Nephron (organoid): ENCODE measurements at regions not wholly inside any gene's neighbourhood (a gene's known extent, or its start where the extent isn't known, plus 50 kb on each side); places are given as distances from the start of the nearest gene placed in this dataset.
"Not testable (repeated sequence)": the region's sequence is repeated elsewhere in the genome, so short reads cannot be mapped to it uniquely, and the experiment has no call there.

Experiments
- H3K27ac Mint-ChIP-seq, 3 experiments: 2 replicates each; pipeline ENCODE4 v1.8.0; 2020; ENCODE audit warnings: mixed read lengths in 3 of 3, mild to moderate bottlenecking in 2 of 3, moderate library complexity in 1 of 3
- H3K27me3 Mint-ChIP-seq: 2 replicates; pipeline ENCODE4 v1.8.0; 2021; ENCODE audit warnings: low read depth, mild to moderate bottlenecking, moderate library complexity, mixed read lengths
- H3K36me3 Mint-ChIP-seq: 2 replicates; pipeline ENCODE4 v1.8.0; 2020; ENCODE audit warnings: low read depth, mixed read lengths
- H3K4me1 Mint-ChIP-seq: 2 replicates; pipeline ENCODE4 v1.8.0; 2020; ENCODE audit warnings: mixed read lengths
- H3K4me3 Mint-ChIP-seq, 3 experiments: 2 replicates each; pipeline ENCODE4 v1.8.0; 2020; ENCODE audit warnings: mild to moderate bottlenecking in 3 of 3, mixed read lengths in 3 of 3, moderate library complexity in 2 of 3
- H3K9me3 Mint-ChIP-seq: 2 replicates; pipeline ENCODE4 v1.8.0; 2020; ENCODE audit warnings: mixed read lengths
- CTCF ChIP-seq, 3 experiments: fragments of 200-600 bp; sonication (generic); IDR thresholded peaks; one replicate each; pipeline ENCODE4 v1.5.0; 2021; ENCODE audit warnings: antibody characterized with exemption in 3 of 3; ENCODE audit not compliant: unreplicated experiment in 3 of 3

- TF ChIP-seq CTCF (IDR thresholded peaks at IDR 0.05; ENCODE audit: unreplicated experiment in 3 of 3), result no peak
- Mint-ChIP-seq H3K36me3 (no peaks in the 10 kb centered on the region), H3K9me3 (no peaks in the 10 kb centered on the region), H3K27me3 (peaks cover 10% of the 10 kb centered on the region), H3K4me1 (peaks cover 69% of the 10 kb centered on the region), H3K4me3 (no peak overlapping the region), H3K27ac (peak overlapping the region; percentile 81 to 91 (median 84))
These were observed 188.4 kb downstream of the C9orf50 start for GRCh38 chr9:129432297-129433154.

- Mint-ChIP-seq H3K36me3 (no peaks in the 10 kb centered on the region), H3K4me3 (no peak overlapping the region), H3K27ac (peak overlapping the region; percentile 81 to 91 (median 84)), H3K4me1 (peaks cover 61% of the 10 kb centered on the region), H3K27me3 (peaks cover 12% of the 10 kb centered on the region), H3K9me3 (no peaks in the 10 kb centered on the region)
- no peak for TF ChIP-seq CTCF (IDR thresholded peaks at IDR 0.05; ENCODE audit: unreplicated experiment in 3 of 3)
These were observed 189.8 kb downstream of the C9orf50 start for GRCh38 chr9:129430940-129431643.

GRCh38 chr9:129428864-129429577, 191.9 kb downstream of the C9orf50 start:
- Mint-ChIP-seq H3K4me3 (no peak overlapping the region), H3K4me1 (peaks cover 46% of the 10 kb centered on the region), H3K27ac (peak overlapping the region; percentile 59 to 88 (median 81)), H3K27me3 (peaks cover 13% of the 10 kb centered on the region), H3K36me3 (no peaks in the 10 kb centered on the region), H3K9me3 (no peaks in the 10 kb centered on the region)
- TF ChIP-seq CTCF (IDR thresholded peaks at IDR 0.05; ENCODE audit: unreplicated experiment in 3 of 3), result no peak

- TF ChIP-seq CTCF (IDR thresholded peaks at IDR 0.05; ENCODE audit: unreplicated experiment in 3 of 3), result no peak
- Mint-ChIP-seq H3K27me3 (peaks cover 11% of the 10 kb centered on the region), H3K4me1 (peaks cover 40% of the 10 kb centered on the region), H3K9me3 (no peaks in the 10 kb centered on the region), H3K36me3 (no peaks in the 10 kb centered on the region), H3K27ac (peak overlapping the region in 2 of 3 experiments; percentile 0 to 22), H3K4me3 (no peak overlapping the region)
These were observed 193.8 kb downstream of the C9orf50 start for GRCh38 chr9:129427149-129427548.

GRCh38 chr9:129423755-129424154, 197.1 kb downstream of the C9orf50 start:
- Mint-ChIP-seq H3K4me1 (peaks cover 28% of the 10 kb centered on the region), H3K27me3 (peaks cover 12% of the 10 kb centered on the region), H3K27ac (peak overlapping the region in 2 of 3 experiments; percentile 88 to 89)
- H3K9me3 Mint-ChIP-seq, H3K4me3 Mint-ChIP-seq, H3K36me3 Mint-ChIP-seq: not testable (repeated sequence)

GRCh38 chr9:129423216-129423615, 197.7 kb downstream of the C9orf50 start:
- Mint-ChIP-seq H3K36me3 (no peaks in the 10 kb centered on the region), H3K4me3 (no peak overlapping the region), H3K27me3 (peaks cover 12% of the 10 kb centered on the region), H3K4me1 (peaks cover 26% of the 10 kb centered on the region), H3K27ac (peak overlapping the region; percentile 79 to 89 (median 88)), H3K9me3 (no peaks in the 10 kb centered on the region)
- TF ChIP-seq CTCF (IDR thresholded peaks at IDR 0.05; ENCODE audit: unreplicated experiment in 3 of 3), result no peak
